GM12864 (cell line): ENCODE measurements at regions not wholly inside any gene's neighbourhood (a gene's known extent, or its start where the extent isn't known, plus 50 kb on each side); places are given as distances from the start of the nearest gene placed in this dataset.

Experiments
- DNase-seq: peaks from one replicate; pipeline ENCODE4 v3.0.0-alpha.2; 2011; ENCODE audit warnings: low read depth
- H3K4me3 ChIP-seq: 2 replicates; pipeline ENCODE4 v1.5.1; 2011; ENCODE audit warnings: mild to moderate bottlenecking, low read depth, low read length, control low read depth
- TF ChIP-seq, protein P1 (sequence below): IDR thresholded peaks from 2 replicates; pipeline ENCODE4 v1.5.1; 2011; ENCODE audit warnings: low read depth, mild to moderate bottlenecking, moderate library complexity, low read length, control low read depth, inconsistent platforms; ENCODE audit errors: missing control alignments

DNA sequence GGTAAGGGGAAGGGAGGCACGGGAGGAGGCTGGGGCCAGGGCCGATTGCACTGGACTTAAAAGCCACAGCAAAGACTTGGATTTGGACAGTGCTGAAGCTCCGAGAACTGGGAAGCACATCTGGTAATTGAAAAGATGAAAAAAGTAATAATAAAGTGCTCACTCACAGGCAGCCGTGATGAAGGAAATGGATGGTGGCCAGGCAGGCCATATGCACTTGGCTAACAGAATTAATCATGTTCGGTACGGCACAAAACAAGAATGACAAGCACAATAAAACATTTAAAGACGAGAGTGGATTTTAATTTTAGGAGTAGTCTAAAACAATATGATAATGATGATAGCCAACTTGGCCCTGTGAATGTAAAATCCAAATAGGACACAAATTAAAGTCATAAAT, 154.3 kb downstream of the VRK1 start:
- H3K4me3 ChIP-seq, result no peak overlapping the region
- TF ChIP-seq, protein P1, sequence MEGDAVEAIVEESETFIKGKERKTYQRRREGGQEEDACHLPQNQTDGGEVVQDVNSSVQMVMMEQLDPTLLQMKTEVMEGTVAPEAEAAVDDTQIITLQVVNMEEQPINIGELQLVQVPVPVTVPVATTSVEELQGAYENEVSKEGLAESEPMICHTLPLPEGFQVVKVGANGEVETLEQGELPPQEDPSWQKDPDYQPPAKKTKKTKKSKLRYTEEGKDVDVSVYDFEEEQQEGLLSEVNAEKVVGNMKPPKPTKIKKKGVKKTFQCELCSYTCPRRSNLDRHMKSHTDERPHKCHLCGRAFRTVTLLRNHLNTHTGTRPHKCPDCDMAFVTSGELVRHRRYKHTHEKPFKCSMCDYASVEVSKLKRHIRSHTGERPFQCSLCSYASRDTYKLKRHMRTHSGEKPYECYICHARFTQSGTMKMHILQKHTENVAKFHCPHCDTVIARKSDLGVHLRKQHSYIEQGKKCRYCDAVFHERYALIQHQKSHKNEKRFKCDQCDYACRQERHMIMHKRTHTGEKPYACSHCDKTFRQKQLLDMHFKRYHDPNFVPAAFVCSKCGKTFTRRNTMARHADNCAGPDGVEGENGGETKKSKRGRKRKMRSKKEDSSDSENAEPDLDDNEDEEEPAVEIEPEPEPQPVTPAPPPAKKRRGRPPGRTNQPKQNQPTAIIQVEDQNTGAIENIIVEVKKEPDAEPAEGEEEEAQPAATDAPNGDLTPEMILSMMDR, result no peak
- no peak for DNase-seq

DNA sequence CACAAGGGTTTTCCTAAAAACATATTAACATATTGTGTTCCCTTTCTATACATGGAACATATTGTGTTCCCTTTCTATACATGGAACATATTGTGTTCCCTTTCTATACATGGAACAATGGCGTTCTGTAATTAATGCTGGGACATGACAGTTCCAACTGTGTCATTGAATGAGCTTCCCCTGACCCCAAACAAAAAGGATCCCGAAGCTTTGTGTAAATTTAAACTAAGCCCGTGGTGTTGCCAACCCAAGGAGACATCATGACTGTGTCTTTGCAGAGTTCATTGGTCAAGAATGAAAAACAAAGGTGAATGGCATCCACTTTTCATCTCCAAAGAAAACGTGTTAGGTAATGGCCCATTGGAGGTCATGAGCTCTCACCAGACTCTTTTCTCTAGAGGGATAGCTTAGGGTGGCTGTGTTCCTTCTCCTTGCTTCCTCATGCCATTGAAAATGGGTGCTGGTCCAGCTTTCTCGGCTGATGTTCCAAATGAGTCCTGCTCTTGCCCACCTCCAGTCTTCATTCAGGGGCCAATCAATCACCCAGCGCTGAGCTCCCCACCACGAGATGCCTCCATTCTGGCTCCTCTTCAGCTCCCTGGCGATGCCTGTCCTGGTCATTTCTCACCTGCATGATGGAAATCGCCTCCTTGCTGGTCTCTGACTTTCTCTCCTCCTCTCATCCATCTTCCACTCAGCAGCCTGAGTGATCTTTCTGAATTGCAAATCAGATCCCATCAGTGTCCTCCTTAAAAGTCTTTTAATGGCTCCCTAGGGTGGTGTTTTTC, 156.1 kb downstream of the VRK1 start:
- TF ChIP-seq, protein P1, result no peak
- DNase-seq, result no peak
- H3K4me3 ChIP-seq, result no peak overlapping the region

DNA sequence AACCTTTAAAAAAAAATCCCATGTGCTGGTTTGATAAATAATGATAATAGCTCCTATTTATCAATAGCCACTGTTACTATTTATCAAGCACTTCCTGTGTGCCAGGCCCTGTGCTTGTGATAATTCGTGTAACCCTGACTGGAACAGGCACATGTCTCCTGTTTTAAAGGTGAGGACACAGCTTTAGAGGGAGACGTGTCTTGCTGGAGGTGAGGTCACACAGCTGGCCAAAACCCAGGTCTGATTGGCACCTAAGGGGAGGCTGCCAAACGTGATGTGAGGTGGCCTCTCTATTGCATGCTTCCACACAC, 156.6 kb downstream of the VRK1 start:
- TF ChIP-seq, protein P1, result no peak
- H3K4me3 ChIP-seq, result no peak overlapping the region
- DNase-seq, result no peak

DNA sequence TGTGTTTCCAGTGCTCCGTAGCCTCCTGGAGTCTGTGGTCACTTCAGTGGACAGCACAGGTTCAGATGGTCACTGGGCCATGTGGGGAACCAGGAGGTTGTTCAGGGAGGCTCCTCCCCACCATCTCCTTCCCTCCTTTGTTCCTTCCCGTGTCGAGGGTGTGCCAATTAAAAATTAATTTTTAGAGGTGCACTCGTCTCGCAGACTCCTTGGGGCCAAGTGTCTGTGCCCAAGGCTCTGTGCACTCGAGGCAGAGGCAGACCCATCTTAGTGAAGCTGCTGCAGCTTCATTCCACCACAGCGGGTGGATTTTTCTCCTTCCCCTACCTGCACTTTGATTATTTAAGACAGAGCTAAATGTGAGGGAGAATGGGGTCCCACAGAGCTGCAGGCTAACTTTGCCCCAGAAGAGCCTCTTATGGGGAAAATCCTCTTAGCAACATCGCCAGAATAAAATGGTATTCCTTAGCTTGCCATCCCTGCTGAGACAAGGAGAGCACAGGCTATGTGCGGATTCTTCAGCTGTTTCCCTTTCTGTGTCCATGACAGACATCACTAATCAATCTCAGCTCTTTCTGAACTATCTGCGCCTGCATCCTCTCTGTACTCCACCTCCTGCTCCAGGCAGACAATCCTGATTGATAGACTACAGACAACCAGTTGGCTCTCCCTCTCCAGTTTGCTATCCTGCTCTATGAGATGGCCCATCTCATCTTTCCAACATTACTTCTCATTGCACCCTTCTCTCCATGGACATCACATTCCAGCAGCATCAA, 159.5 kb downstream of the VRK1 start:
- TF ChIP-seq, protein P1, result no peak
- no peak for DNase-seq
- no peak overlapping the region for H3K4me3 ChIP-seq

DNA sequence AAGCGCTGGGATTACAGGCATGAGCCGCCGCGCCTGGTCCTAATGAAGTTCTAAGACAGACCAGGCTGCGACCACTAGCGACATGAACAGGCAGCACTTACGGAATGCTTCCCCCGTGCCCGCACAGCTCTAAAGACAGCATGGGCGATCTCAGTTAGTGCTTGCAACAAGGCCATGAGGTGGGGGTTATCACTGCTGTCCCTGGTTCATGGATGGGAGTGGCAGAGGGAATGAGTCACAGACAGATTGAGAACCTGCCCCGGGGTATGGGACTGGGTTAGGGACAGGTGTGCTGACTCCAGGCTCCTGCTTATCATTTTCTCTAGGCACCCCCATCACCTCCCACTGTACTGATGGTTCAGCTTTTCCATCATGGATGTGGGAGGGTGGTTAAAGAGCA, 160.9 kb downstream of the VRK1 start:
- no peak overlapping the region for H3K4me3 ChIP-seq
- TF ChIP-seq, protein P1, result no peak
- DNase-seq, result no peak

DNA sequence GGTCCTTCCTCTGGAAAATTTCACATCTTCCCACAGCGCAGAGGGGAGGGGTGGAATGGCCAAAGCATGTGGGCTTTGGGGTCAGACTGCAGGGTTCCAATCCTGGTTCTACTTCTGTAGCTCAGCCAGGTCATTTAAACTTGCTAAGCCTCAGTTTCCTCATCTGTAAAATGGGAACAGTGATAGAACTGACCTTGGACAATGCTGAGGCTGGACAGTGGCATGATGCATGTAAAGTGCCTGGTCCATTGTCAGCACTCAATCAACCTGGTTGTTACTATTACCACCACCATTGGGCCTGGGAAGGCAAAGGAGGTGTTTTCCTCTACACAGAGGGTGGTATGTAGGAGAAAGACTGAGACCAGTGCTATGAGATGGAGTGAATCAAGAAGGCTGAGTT, 162.8 kb downstream of the VRK1 start:
- DNase-seq, result no peak
- TF ChIP-seq, protein P1, result no peak
- no peak overlapping the region for H3K4me3 ChIP-seq
